HCT116 (cell line): ENCODE measurements at regions not wholly inside any gene's neighbourhood (a gene's known extent, or its start where the extent isn't known, plus 50 kb on each side); places are given as distances from the start of the nearest gene placed in this dataset.

Experiments
- ATAC-seq: fragments of 200-7000 bp; cut with Tn5 transposase; 2 replicates; pipeline ENCODE4 v1.9.1; 2020; ENCODE audit warnings: mild to moderate bottlenecking, moderate library complexity
- BruUV-seq: library from RNA; stranded (reverse); fragments of 400-500 nt; replicated peaks from 2 replicates; lab custom pipeline; 2021; lab: Mats Ljungman, UMichigan
- CTCF ChIA-PET: fragments of 300-600 bp; sonication (Branson Sonifier 250); formaldehyde crosslinking; loops from one replicate; lab custom pipeline; 2021; ENCODE audit warnings: antibody characterized with exemption; lab: Charles Lee
- POLR2A ChIA-PET: fragments of 300-600, 350-600 bp; sonication (Branson Sonifier 250); formaldehyde crosslinking; loops from one replicate; lab custom pipeline; 2021; ENCODE audit warnings: antibody characterized with exemption; lab: Charles Lee
- RAD21 ChIA-PET, 2 experiments: fragments of 300-600 bp; sonication (Branson Sonifier 250); formaldehyde crosslinking; loops; one replicate each; lab custom pipeline; 2023; ENCODE audit warnings: low total read pairs in 2 of 2; ENCODE audit not compliant: uncharacterized antibody in 2 of 2, unreplicated experiment in 2 of 2, low non-redundant PET in 1 of 2; lab: Charles Lee
- DNase-seq: peaks from one replicate; pipeline ENCODE4 v3.0.0-alpha.2; 2010; ENCODE audit warnings: low read depth, low spot score
- H2AFZ ChIP-seq: fragments of 200-600 bp; shearing (Covaris generic), sonication (generic); 2 replicates; pipeline ENCODE4 v1.6.1; 2017; ENCODE audit warnings: low read depth, mixed run types, mixed read lengths, antibody characterized with exemption, low read length; ENCODE audit not compliant: poor library complexity, severe bottlenecking
- H3K27ac ChIP-seq: 2 replicates; pipeline ENCODE4 v1.5.1; 2012; ENCODE audit warnings: low read depth, low read length
- H3K27me3 ChIP-seq: fragments of 200-600 bp; sonication (generic); 2 replicates; pipeline ENCODE4 v1.6.1; 2016; ENCODE audit warnings: mixed run types, low read length, mixed read lengths; ENCODE audit not compliant: insufficient read depth
- H3K36me3 ChIP-seq, 2 experiments: fragments of 200-500 bp in 1 of 2; fragments of 200-600 bp in 1 of 2; sonication (Bioruptor generic) in 1 of 2; sonication (generic) in 1 of 2; 2 replicates each; pipeline versions ENCODE4 v1.5.1 to v1.6.1; 2014 to 2016; ENCODE audit warnings: low read length in 2 of 2, inconsistent platforms in 1 of 2, mixed read lengths in 1 of 2, mixed run types in 1 of 2; ENCODE audit not compliant: insufficient read depth in 2 of 2, control insufficient read depth in 1 of 2
- H3K4me1 ChIP-seq, 2 experiments: fragments of 200-600 bp in 1 of 2; sonication (generic) in 1 of 2; 2 replicates each; pipeline versions ENCODE4 v1.5.1 to v1.6.1; 2012 to 2017; ENCODE audit warnings: low read length in 2 of 2, inconsistent platforms in 1 of 2, mild to moderate bottlenecking in 1 of 2, mixed read lengths in 1 of 2, mixed run types in 1 of 2, moderate library complexity in 1 of 2; ENCODE audit not compliant: insufficient read depth in 2 of 2, control insufficient read depth in 1 of 2
- H3K4me2 ChIP-seq: fragments of 200-600 bp; sonication (generic); 2 replicates; pipeline ENCODE4 v1.6.1; 2017; ENCODE audit warnings: mixed run types, low read length, mixed read lengths
- H3K4me3 ChIP-seq, 2 experiments: fragments of 200-600 bp in 1 of 2; sonication (generic) in 1 of 2; replicated peaks in 1 of 2; 2 replicates each; pipeline ENCODE4 v1.5.1; 2011 to 2016; ENCODE audit warnings: low read length in 2 of 2, control low read depth in 1 of 2, low read depth in 1 of 2, mild to moderate bottlenecking in 1 of 2, mixed read lengths in 1 of 2, mixed run types in 1 of 2
- H3K79me2 ChIP-seq: fragments of 200-600 bp; sonication (generic); 2 replicates; pipeline ENCODE4 v1.6.1; 2017; ENCODE audit warnings: mild to moderate bottlenecking, mixed run types, low read length, moderate library complexity, mixed read lengths; ENCODE audit not compliant: insufficient read depth
- H3K9ac ChIP-seq: fragments of 200-600 bp; sonication (generic); 2 replicates; pipeline ENCODE4 v1.6.1; 2016; ENCODE audit warnings: low read length, mixed read lengths
- H3K9me2 ChIP-seq: fragments of 200-600 bp; sonication (generic), shearing (Covaris generic); 2 replicates; pipeline ENCODE4 v1.6.1; 2017; ENCODE audit warnings: mixed run types, mild to moderate bottlenecking, moderate library complexity; ENCODE audit not compliant: insufficient read depth
- H3K9me3 ChIP-seq, 2 experiments: fragments of 200-500 bp in 1 of 2; fragments of 200-600 bp in 1 of 2; sonication (Bioruptor generic) in 1 of 2; sonication (generic) in 1 of 2; 2 replicates each; pipeline ENCODE4 v1.6.1; 2014 to 2017; ENCODE audit warnings: low read length in 2 of 2, mixed read lengths in 2 of 2, inconsistent platforms in 1 of 2, low read depth in 1 of 2, mild to moderate bottlenecking in 1 of 2, mixed run types in 1 of 2, moderate library complexity in 1 of 2; ENCODE audit not compliant: control insufficient read depth in 1 of 2, insufficient read depth in 1 of 2
- H4K20me1 ChIP-seq: fragments of 200-600 bp; sonication (generic), shearing (Covaris generic); 2 replicates; pipeline ENCODE4 v1.6.1; 2017; ENCODE audit warnings: mixed run types, mild to moderate bottlenecking, moderate library complexity; ENCODE audit not compliant: insufficient read depth
- EGR1 ChIP-seq: IDR thresholded peaks from 2 replicates; pipeline ENCODE4 v1.6.1; 2012; ENCODE audit warnings: low read depth
- EZH2 ChIP-seq: fragments of 200-600 bp; sonication (generic); IDR thresholded peaks from 2 replicates; pipeline ENCODE4 v1.6.1; 2017; ENCODE audit warnings: antibody characterized with exemption, mixed run types
- EZH2phosphoT487 ChIP-seq: fragments of 200-600 bp; IDR thresholded peaks from 2 replicates; pipeline ENCODE4 v1.6.1; 2018; ENCODE audit warnings: antibody characterized with exemption, borderline replicate concordance
- FOSL1 ChIP-seq: IDR thresholded peaks from 2 replicates; pipeline ENCODE4 v1.6.1; 2012; ENCODE audit warnings: low read depth
- MAX ChIP-seq: IDR thresholded peaks from 2 replicates; pipeline ENCODE4 v1.6.1; 2012
- POLR2A ChIP-seq: IDR thresholded peaks from 2 replicates; pipeline ENCODE4 v1.7.0; 2011; ENCODE audit warnings: borderline replicate concordance; ENCODE audit not compliant: insufficient read depth, insufficient read length; ENCODE audit errors: extremely low read depth
- POLR2AphosphoS5 ChIP-seq: IDR thresholded peaks from 2 replicates; pipeline ENCODE4 v1.6.1; 2011; ENCODE audit warnings: mild to moderate bottlenecking, low read depth, low read length, moderate library complexity
- SIN3A ChIP-seq: IDR thresholded peaks from 2 replicates; pipeline ENCODE4 v1.6.1; 2012; ENCODE audit warnings: low read depth
- SP1 ChIP-seq: IDR thresholded peaks from 2 replicates; pipeline ENCODE4 v1.6.1; 2012; ENCODE audit warnings: low read depth
- TCF7L2 ChIP-seq: IDR thresholded peaks from 2 replicates; pipeline ENCODE4 v1.7.0; 2011; ENCODE audit warnings: borderline replicate concordance, inconsistent platforms; ENCODE audit not compliant: insufficient read depth, insufficient read length; ENCODE audit errors: extremely low read depth
- ZBTB33 ChIP-seq: IDR thresholded peaks from 2 replicates; pipeline ENCODE4 v1.6.1; 2011; ENCODE audit warnings: mild to moderate bottlenecking, low read length, moderate library complexity; ENCODE audit not compliant: insufficient replicate concordance; ENCODE audit errors: extremely low read depth
- intact Hi-C: fragments of 100-400 bp; cut with micrococcal nuclease; formaldehyde crosslinking; loops from 2 replicates; pipeline ENCODE4 v1.10.0; 2022

GRCh38 chr2:186972281-186972970 lies 123.5 kb upstream of the ZSWIM2 start:
- intact Hi-C loops: no loop called here
- BruUV-seq: no TSS peak
- Histone ChIP-seq H3K36me3 (no peaks in the 10 kb centered on the region), H4K20me1 (no peaks in the 10 kb centered on the region), H3K4me2 (no peak overlapping the region), H3K9ac (no peak overlapping the region), H3K9me3 (no peaks in the 10 kb centered on the region), H3K4me3 (no peak overlapping the region), H3K9me2 (no peaks in the 10 kb centered on the region), H3K79me2 (no peaks in the 10 kb centered on the region), H3K27me3 (no peaks in the 10 kb centered on the region), H2AFZ (no peak overlapping the region), H3K27ac (no peak overlapping the region), H3K4me1 (no peaks in the 10 kb centered on the region)
- ChIA-PET RAD21 (no interaction called here), POLR2A (no interaction called here), CTCF (no interaction called here)
- TF ChIP-seq ZBTB33: no peak
- TF ChIP-seq MAX: no peak
- no peak for TF ChIP-seq EZH2phosphoT487
- TF ChIP-seq EZH2: no peak
- TF ChIP-seq POLR2AphosphoS5: no peak
- no peak for TF ChIP-seq SIN3A
- no peak for TF ChIP-seq EGR1
- no peak for TF ChIP-seq TCF7L2
- no peak for TF ChIP-seq FOSL1
- no peak for TF ChIP-seq SP1
- TF ChIP-seq POLR2A: no peak
- DNase-seq (no peak), ATAC-seq (no peak)
